ENCODE measurements at regions not wholly inside any gene's neighbourhood (a gene's known extent, or its start where the extent isn't known, plus 50 kb on each side); places are given as distances from the start of the nearest gene placed in this dataset.

DNA sequence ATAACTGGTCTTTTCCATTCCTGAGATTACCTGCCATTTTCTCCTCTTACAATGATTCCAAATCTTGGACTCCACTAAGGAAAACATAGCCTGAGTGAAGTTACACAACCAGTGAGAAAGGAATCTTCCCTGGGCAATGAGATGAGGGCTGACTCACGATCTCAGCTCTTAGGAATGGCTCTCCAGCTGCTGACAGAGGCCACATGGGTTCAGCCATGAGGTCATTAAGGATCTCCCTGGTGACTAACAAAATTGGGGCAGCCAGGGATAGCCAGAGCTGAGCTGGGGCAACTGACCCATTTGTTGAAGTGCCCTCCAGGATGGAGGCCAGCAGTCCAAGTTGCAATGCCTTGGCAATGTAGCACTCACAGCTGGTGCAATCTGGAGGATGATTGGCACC, 78.7 kb upstream of the MKLN1 start:
- DNase-seq = peak; percentile 94
- Histone ChIP-seq H3K36me3 (no peaks in the 10 kb centered on the region), H3K27me3 (no peaks in the 10 kb centered on the region), H3K4me3 (no peak overlapping the region), H3K9me3 (no peaks in the 10 kb centered on the region)

DNA sequence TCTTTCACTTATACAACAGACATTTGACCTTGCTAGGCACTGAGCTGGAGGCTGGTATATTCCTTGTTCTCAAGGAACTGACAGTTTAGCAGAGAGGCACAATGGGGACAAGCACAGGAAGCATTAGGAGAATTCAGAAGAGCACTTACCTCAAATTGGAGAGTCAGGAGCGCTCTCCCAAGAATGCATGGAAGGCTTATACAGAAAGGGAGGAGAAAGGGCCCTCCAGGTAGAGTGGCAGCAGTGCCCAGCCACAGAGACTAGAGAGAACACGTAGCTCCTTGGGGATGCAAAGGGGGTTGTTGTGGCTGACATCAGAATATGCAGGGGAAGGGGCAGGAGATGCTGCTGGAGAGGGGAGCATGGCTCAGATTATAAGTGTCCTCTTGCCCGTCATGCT, 78.2 kb upstream of the MKLN1 start:
- DNase-seq = no peak
- H3K36me3 ChIP-seq = no peaks in the 10 kb centered on the region
- H3K4me3 ChIP-seq = no peak overlapping the region
- H3K27me3 ChIP-seq = no peaks in the 10 kb centered on the region
- no peaks in the 10 kb centered on the region for H3K9me3 ChIP-seq

DNA sequence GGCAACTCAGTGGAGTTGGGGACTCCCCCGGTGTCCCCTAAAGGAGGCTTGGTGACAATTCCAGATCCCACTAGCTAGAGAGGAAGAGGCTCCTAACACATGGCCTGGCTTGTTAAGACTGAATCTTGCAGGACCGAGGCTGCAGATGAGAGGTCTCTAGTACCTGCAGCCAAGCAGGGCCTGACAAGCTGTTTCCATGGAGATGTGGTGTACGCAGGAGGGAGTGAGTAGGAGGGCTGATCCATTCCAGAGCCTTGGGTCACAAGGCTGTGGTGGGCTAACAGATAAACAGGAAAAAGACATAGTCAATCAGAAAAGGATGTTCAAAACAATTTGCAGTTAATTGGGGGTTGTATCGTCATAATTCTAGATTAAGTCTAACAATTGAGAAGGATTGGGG, 77.3 kb upstream of the MKLN1 start:
- H3K4me3 ChIP-seq = no peak overlapping the region
- no peaks in the 10 kb centered on the region for H3K27me3 ChIP-seq
- H3K36me3 ChIP-seq = no peaks in the 10 kb centered on the region
- no peak for DNase-seq
- H3K9me3 ChIP-seq = peaks cover under 1% of the 10 kb centered on the region; the same call in 1 of the 2 replicates

DNA sequence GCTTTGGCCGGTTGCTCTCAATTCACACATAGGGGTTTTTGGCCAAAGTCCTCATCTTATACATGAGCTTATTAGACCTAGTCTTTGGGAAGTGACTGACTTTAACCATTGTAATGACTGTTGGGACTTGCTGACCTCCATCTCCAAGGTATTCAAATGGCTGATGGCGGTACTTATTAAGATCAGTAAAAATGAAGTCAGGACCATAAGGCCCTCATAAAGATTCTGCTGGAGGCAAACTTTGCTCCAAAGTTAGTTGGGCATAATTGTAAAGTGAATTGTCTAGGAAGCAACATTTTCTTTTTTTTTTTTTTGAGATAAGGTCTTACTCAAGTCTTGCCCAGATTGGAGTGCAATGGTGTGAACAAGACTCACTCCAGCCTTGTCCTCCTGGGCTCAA, 76.3 kb upstream of the MKLN1 start:
- no peak for DNase-seq
- Histone ChIP-seq H3K27me3 (no peaks in the 10 kb centered on the region), H3K36me3 (no peaks in the 10 kb centered on the region), H3K4me3 (no peak overlapping the region), H3K9me3 (peaks cover 5% of the 10 kb centered on the region; the same call in 1 of the 2 replicates)

DNA sequence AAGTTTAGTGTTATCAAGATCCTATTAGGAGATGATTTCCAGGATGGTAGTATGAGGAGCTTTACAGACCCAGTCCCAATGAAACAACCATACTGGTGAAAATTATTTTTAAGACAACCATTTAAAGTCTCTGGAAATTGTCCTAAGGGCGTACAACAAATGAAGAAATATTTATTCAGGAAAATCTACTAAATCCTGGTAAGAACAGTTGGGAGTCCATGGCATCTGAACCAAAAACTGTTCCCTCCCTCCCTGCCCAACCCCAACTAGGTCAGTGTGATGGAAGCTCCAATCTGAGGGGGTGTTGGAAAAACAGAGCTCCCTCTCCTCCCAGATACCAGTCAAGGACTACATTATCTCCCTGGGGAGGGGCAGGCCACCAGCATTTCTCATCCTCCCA, 74.7 kb upstream of the MKLN1 start:
- H3K36me3 ChIP-seq = no peaks in the 10 kb centered on the region
- H3K4me3 ChIP-seq = no peak overlapping the region
- H3K9me3 ChIP-seq = peaks cover 8% of the 10 kb centered on the region
- H3K27me3 ChIP-seq = no peaks in the 10 kb centered on the region
- no peak for DNase-seq

DNA sequence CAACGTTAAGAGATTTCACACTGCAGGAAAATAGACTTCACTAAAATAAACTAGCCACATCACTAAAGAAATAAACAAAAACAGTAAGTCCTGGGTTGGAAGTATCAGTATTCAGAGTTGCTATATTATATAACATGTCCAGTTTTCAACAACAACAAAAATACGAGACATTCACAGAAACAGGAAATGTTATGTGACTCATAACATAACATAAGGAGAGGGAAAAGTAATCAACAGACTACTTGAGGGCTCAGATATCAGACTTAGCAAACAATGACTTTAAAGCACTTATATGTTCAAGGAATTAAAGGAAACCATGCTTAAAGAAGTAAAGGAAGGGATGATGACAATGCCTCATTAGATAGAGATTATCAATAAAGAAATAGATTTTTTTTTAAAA, 73.5 kb upstream of the MKLN1 start:
- DNase-seq = no peak
- H3K4me3 ChIP-seq = no peak overlapping the region
- H3K36me3 ChIP-seq = no peaks in the 10 kb centered on the region
- H3K9me3 ChIP-seq = peaks cover 8% of the 10 kb centered on the region
- H3K27me3 ChIP-seq = no peaks in the 10 kb centered on the region

DNA sequence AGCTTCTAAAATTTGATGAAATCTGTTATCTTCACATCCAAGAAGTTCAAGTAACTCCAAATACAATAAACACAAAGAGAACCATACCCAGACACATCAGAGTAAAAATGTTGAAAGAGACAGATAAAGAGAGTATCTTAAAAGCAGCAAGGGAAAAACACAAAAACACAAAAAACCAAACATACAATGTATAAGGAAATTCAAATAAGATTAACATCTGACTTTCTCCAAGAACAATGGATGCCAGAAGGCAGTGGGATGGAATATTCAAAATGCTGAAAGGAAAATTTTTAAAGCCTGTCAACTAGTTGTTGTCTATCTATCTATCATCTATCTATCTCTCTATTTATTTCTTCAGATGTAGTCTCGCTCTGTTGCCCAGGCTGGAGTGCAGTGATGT, 72.4 kb upstream of the MKLN1 start:
- peaks cover 8% of the 10 kb centered on the region for H3K9me3 ChIP-seq
- H3K27me3 ChIP-seq = no peaks in the 10 kb centered on the region
- H3K4me3 ChIP-seq = no peak overlapping the region
- no peaks in the 10 kb centered on the region for H3K36me3 ChIP-seq
- DNase-seq = no peak

DNA sequence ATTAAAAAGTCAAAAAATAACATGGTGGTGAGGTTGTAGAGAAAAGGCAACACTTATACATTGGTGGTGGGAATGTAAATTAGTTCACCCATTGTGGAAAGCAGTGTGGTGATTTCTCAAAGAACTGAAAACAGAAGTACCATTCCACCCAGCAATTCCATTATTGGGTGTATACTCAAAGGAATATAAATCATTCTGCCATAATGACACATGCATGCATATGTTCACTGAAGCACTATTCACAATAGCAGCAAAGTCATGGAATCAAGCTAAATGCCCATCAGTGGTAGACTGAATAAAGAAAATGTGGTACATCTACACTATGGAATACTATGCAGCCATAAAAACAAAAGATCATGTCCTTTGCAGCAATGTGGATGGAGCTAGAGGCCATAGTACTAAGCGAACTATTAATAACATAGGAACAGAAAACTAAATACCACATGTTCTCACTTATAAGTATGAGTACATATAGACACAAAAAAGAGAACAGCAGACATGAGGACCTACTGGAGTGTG, 66.1 kb upstream of the MKLN1 start:
- no peaks in the 10 kb centered on the region for H3K36me3 ChIP-seq
- no peaks in the 10 kb centered on the region for H3K27me3 ChIP-seq
- no peak overlapping the region for H3K4me3 ChIP-seq
- peaks cover 1% of the 10 kb centered on the region; the same call in 1 of the 2 replicates for H3K9me3 ChIP-seq
- no peak for DNase-seq

DNA sequence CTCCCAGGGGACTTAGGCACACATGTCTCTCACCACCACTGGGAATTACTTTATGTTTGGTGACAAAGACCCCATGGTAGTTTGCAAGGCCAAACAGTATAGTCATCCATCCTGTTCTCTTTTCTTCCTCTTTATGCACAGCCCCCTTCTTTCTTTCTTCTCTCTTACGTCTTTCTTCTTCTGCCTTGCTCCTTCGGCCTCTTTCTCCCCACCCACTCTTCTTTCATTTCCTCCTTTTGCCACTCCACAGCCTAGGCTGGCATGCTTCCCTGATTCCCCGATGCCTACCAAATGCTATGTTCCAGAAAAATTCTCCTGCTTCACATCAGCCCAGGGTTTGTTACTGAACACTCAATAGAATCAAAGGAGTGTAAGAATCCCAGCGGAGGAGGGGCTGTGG, 62.4 kb upstream of the MKLN1 start:
- Histone ChIP-seq H3K36me3 (no peaks in the 10 kb centered on the region), H3K27me3 (no peaks in the 10 kb centered on the region), H3K9me3 (no peaks in the 10 kb centered on the region), H3K4me3 (no peak overlapping the region)
- DNase-seq = no peak

DNA sequence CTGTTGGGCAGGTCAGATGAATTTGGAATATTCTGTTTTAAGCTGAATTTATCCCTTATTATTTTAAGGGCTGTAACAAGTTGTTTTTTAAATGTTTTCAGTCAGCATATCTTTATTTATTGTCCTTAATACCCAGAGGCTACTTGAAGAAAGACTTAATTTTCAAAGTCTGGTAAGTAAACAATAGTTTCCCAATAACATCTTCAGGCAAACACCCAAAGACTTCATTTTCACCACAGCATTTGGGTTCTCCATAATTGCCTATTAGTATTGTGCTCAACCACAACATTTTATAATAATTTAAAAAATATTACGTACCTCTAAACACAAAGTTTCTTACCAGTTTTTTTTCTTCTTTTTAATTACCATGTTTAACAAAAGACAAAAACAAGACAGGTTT, 60.0 kb upstream of the MKLN1 start:
- no peak for DNase-seq
- no peaks in the 10 kb centered on the region for H3K9me3 ChIP-seq
- H3K36me3 ChIP-seq = no peaks in the 10 kb centered on the region
- H3K27me3 ChIP-seq = no peaks in the 10 kb centered on the region
- H3K4me3 ChIP-seq = no peak overlapping the region

DNA sequence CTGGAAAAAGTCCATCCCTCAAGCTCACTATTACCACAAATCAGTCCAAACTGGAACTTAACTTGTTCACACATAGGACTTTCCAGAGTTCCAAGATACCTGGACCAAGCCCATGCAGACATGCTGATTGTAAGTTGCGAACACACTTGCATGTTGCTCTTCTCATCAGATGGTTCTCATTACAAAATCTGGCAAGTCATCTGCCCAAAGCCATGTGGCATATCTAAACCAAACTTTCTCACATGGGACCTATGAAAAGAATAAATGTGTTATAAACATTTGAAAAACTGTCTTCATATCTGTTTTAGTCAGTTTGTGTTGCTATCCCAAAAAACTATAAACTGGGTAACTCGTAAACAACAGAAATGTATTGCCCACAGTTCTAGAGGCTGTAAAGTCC, 58.8 kb upstream of the MKLN1 start:
- H3K27me3 ChIP-seq = no peaks in the 10 kb centered on the region
- no peaks in the 10 kb centered on the region for H3K9me3 ChIP-seq
- no peak overlapping the region for H3K4me3 ChIP-seq
- no peak for DNase-seq
- no peaks in the 10 kb centered on the region for H3K36me3 ChIP-seq

DNA sequence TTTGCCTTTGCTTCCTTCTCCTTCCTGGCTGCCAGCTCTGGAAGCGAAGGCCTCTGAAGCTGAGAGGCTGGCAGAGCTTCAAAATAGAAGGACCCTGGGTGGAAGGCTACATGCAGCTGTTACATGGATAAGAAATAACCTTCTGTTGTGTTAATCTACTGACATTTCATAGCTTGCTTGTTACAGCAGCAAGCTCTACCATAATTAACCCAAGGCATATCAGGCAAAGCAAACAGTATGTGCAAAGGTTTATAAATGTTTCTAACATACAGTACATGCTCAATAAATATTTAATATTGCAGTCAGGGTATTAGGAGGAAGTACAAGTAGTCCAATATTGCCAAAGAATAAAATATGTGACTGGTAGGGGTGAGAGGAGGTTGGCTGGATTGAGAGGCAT, 55.6 kb upstream of the MKLN1 start:
- Histone ChIP-seq H3K9me3 (no peaks in the 10 kb centered on the region), H3K36me3 (no peaks in the 10 kb centered on the region), H3K4me3 (no peak overlapping the region), H3K27me3 (no peaks in the 10 kb centered on the region)
- no peak for DNase-seq

DNA sequence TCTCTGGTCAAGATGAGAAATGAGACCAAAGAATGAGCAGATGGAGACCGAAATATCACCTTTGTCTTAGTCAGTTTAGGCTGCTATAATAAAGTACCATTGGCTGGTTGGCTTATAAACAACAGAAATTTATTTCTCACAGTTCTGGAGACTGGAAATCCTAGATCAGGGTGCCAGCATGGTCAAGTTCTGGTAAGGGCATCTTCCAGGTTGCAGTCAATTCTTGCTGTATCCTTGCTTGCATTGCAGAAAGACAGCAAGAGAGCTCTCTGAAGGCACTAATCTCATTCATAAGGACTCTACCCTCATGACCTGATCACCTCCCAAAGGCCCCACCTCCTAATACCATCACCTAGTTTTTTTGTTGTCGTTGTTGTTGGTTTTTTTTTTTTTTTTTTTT, 52.7 kb upstream of the MKLN1 start:
- Histone ChIP-seq H3K4me3 (no peak overlapping the region), H3K27me3 (no peaks in the 10 kb centered on the region), H3K9me3 (no peaks in the 10 kb centered on the region), H3K36me3 (no peaks in the 10 kb centered on the region)
- no peak for DNase-seq

DNA sequence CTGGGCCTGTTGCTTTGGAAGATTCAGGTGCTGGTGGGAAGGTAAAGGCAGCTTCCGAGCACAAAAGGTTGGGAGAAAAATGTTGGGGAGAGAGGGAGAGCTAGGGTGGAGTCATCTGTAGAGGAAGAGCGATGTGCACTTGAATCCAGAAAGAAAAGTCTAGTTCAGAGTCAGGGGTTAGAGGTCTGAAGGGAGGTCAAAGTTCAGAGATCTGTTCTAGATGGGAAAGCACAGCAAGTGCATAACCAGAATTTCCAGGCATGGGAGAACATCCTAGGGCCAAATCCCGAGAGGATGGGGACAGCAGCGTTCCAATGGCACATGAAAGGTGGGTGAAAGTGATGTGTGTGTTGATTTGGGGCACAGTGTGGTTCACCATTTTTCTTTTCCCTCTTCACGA, 51.5 kb upstream of the MKLN1 start:
- H3K9me3 ChIP-seq = no peaks in the 10 kb centered on the region
- no peak for DNase-seq
- H3K4me3 ChIP-seq = no peak overlapping the region
- no peaks in the 10 kb centered on the region for H3K27me3 ChIP-seq
- no peaks in the 10 kb centered on the region for H3K36me3 ChIP-seq

DNA sequence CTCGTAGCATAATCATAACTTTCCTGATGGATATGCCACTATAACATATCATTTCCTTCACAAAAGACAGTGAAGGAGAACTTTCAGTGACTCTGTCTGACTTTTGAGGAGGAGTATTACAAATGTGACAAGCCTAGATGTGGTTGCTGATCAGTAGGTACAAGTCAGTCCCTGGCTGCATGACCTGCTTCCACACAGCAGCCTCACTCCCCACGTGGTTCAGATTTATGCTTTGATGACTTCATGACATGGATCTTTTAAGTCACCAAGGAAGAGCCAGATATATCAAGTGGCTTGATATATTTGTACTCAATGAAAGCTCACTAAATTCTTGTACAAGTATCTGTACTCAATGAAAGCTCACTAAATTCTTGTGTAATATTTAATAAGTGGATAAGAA, 50.9 kb upstream of the MKLN1 start:
- H3K36me3 ChIP-seq = no peaks in the 10 kb centered on the region
- no peak for DNase-seq
- H3K27me3 ChIP-seq = no peaks in the 10 kb centered on the region
- no peaks in the 10 kb centered on the region for H3K9me3 ChIP-seq
- no peak overlapping the region for H3K4me3 ChIP-seq

All from MG63 (cell line).